ENCODE measurements at regions not wholly inside any gene's neighbourhood (a gene's known extent, or its start where the extent isn't known, plus 50 kb on each side); places are given as distances from the start of the nearest gene placed in this dataset.
"Not testable (repeated sequence)": the region's sequence is repeated elsewhere in the genome, so short reads cannot be mapped to it uniquely, and the experiment has no call there.

GRCh38 chr17:14595656-14596055 is 294.8 kb downstream of the HS3ST3B1 start:
- DNase-seq, result no peak

GRCh38 chr17:14594690-14595089 is 293.8 kb downstream of the HS3ST3B1 start:
- DNase-seq, result no peak

GRCh38 chr17:14593956-14594355 is 293.1 kb downstream of the HS3ST3B1 start:
- no peak for DNase-seq

- no peak for DNase-seq
These were observed 289.8 kb downstream of the HS3ST3B1 start for GRCh38 chr17:14590459-14591250.

- no peak for DNase-seq
These were observed 284.2 kb downstream of the HS3ST3B1 start for GRCh38 chr17:14585099-14585498.

- no peak for DNase-seq
These were observed 282.1 kb downstream of the HS3ST3B1 start for GRCh38 chr17:14582996-14583395.

GRCh38 chr17:14581186-14581830 is 280.4 kb downstream of the HS3ST3B1 start:
- DNase-seq, result no peak

GRCh38 chr17:14580499-14580898 is 279.6 kb downstream of the HS3ST3B1 start:
- DNase-seq, result no peak

- no peak for DNase-seq
These were observed 278.8 kb downstream of the HS3ST3B1 start for GRCh38 chr17:14579716-14580115.

GRCh38 chr17:14575471-14575953 is 274.6 kb downstream of the HS3ST3B1 start:
- DNase-seq, result no peak

- not testable (repeated sequence) for DNase-seq
These were observed 259.4 kb downstream of the HS3ST3B1 start for GRCh38 chr17:14560325-14560724.

- no peak for DNase-seq
These were observed 258.6 kb downstream of the HS3ST3B1 start for GRCh38 chr17:14559264-14560119.

GRCh38 chr17:14557480-14557879 is 256.6 kb downstream of the HS3ST3B1 start:
- no peak for DNase-seq

GRCh38 chr17:14553847-14554246 is 253.0 kb downstream of the HS3ST3B1 start:
- DNase-seq, result no peak

GRCh38 chr17:14552306-14552705 is 251.4 kb downstream of the HS3ST3B1 start:
- no peak for DNase-seq

- DNase-seq, result no peak
These were observed 246.7 kb downstream of the HS3ST3B1 start for GRCh38 chr17:14547556-14547955.

GRCh38 chr17:14547016-14547415 is 246.1 kb downstream of the HS3ST3B1 start:
- DNase-seq, result no peak

GRCh38 chr17:14545156-14545906 is 244.4 kb downstream of the HS3ST3B1 start:
- DNase-seq, result no peak

- DNase-seq, result no peak
These were observed 240.8 kb downstream of the HS3ST3B1 start for GRCh38 chr17:14541714-14542113.

GRCh38 chr17:14539801-14540200 is 238.9 kb downstream of the HS3ST3B1 start:
- no peak for DNase-seq

GRCh38 chr17:14532242-14532641 is 231.4 kb downstream of the HS3ST3B1 start:
- not testable (repeated sequence) for DNase-seq

Measured in activated CD4-positive, alpha-beta T cell treated with anti-CD3 and anti-CD28 coated beads, Interleukin-2, Interleukin-6, amounts not matched to agents 100 ng/mL and 50 ng/mL, durations not matched to agents 16 hours and 8 hours (primary cell).